ENCODE measurements at regions not wholly inside any gene's neighbourhood (a gene's known extent, or its start where the extent isn't known, plus 50 kb on each side); places are given as distances from the start of the nearest gene placed in this dataset.
"Not testable (repeated sequence)": the region's sequence is repeated elsewhere in the genome, so short reads cannot be mapped to it uniquely, and the experiment has no call there.

DNA sequence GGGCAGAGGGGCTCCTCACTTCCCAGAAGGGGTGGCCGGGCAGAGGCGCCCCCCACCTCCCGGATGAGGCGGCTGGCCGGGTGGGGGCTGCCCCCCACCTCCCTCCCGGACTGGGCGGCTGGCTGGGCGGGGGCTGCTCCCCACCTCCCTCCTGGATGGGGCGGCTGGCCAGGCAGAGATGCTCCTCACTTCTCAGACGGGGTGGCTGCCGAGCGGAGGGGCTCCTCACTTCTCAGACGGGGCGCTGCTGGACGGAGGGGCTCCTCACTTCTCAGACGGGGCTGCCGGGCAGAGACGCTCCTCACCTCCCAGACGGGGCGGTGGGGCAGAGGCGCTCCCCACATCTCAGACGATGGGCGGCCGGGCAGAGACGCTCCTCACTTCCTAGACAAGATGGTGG lies 573.3 kb downstream of the C6orf118 start:
- DNase-seq, result not testable (repeated sequence)

DNA sequence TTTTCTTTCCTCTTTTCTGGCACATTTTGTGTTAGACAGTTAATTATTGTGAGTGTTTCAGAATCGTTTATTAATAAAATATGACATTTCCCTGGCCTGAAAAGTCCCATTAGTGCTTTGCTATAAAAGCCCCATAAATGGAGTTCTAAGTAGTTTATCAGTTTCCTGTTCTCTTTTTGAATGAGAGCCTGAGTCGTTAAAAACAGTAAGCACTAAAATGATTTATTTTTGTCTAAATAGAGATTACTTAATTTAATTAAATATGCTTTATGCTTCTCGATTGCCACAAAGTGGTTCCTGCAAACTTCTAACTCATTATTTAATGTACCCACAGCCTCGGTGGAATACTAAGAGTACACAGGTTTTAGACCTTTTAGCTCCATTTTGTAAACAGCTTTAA lies 577.9 kb downstream of the C6orf118 start:
- DNase-seq, result no peak

GRCh38 chr6:164721460-164721859 lies 587.9 kb downstream of the C6orf118 start:
- no peak for DNase-seq

DNA sequence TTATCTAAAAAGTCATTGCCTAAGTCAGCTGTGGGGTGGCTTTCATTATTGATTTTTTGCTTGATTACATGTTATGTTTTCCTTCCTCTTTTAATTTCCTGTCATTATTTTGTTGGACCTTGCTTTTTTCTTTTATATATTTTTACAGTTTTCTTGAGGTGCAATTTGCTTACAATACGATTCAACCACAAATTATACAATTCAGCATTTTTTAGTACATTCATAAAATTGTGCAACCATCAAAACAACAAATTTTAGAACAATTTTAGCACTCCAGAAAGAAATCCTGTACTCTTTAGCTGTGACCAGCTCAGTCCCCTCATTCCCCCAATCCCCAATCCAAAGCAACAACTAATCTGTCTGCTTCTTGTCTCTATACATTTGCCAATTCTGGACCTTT lies 608.9 kb downstream of the C6orf118 start:
- DNase-seq, result no peak

DNA sequence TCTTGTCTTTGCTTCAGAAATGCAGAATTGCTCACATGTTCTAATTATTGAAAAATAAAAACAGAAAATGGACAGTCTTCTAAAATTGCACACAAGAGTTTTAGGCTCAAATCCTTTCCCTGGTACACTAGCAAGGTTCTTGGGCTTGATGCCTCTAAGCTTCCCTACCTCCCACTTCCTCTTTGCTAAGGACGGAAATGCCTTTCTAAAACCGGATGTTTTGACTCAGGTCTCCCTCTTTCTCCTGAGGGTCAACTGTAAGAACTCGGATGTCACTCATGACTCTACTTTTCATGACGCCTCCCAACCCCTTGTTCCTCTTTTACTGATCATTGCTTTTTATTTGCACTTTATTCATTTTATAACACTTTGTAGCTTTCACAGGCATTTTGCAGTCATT lies 613.5 kb downstream of the C6orf118 start:
- DNase-seq, result no peak

DNA sequence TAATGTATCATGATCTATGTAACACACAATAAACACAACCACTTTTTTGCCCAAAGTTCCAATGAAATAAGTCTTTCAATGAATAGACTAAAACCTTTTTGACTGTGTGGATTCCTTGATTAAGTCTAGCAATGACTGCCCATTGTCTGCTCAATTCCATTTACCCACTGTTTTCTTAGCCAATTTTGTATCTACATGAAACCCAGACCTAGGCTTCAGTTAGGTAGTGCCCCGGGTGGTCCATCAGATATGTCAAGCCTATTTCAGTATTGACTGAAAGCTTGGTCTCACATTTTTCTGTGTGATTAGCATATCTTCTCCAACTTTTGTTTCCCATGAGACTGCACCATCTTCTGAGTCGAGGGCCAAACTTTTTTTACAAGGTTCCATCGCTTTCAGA lies 615.0 kb downstream of the C6orf118 start:
- peak in 1 of 56 donors; percentile 10 for DNase-seq

- peak in 46 of 56 donors; percentile 9 to 83 (median 46) for DNase-seq
Observed at GRCh38 chr6:164693944-164694343, 615.5 kb downstream of the C6orf118 start.

- peak in 1 of 56 donors; percentile 4 for DNase-seq
Observed at GRCh38 chr6:164692772-164693510, 616.5 kb downstream of the C6orf118 start.

GRCh38 chr6:164690702-164691500 lies 618.5 kb downstream of the C6orf118 start:
- DNase-seq, result peak in 15 of 56 donors; percentile 2 to 28 (median 17)

GRCh38 chr6:164690241-164690640 lies 619.2 kb downstream of the C6orf118 start:
- peak in 11 of 56 donors; percentile 3 to 22 (median 10) for DNase-seq

- no peak for DNase-seq
Observed at GRCh38 chr6:164665328-164665727, 644.1 kb downstream of the C6orf118 start.

- DNase-seq, result no peak
Observed at GRCh38 chr6:164663634-164664033, 645.8 kb downstream of the C6orf118 start.

GRCh38 chr6:164661716-164662115 lies 647.7 kb downstream of the C6orf118 start:
- no peak for DNase-seq

- DNase-seq, result no peak
Observed at GRCh38 chr6:164660781-164661180, 648.6 kb downstream of the C6orf118 start.

- DNase-seq, result peak in 42 of 56 donors; percentile 1 to 75 (median 32)
Observed at GRCh38 chr6:164640956-164641355, 668.4 kb downstream of the C6orf118 start.

DNA sequence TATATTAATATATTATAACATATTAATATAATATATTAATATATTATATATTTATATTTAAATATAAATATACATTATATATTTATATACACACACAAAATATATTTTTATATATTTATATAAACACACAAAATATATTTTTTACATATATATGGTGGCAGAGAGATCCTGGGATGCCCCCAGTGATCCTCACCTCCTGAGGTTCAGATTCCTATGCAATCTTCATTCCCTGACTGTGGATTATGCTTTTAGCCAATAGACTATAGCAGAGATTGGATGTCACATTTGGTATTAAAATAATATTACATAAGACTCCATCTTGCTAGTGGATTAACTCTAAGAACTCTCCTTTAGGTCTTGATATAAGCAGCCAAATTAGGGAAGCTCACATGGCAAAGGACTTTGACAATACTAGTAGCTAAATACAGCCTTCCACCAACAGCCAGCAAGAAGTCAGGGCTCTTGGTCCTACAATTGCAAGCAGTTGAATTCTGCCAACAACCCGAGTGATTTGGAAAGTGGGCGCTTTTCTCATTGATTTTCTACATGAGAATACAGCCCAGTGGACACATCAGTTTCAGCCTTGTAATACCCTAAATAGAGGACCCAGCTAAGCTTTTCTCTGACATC lies 681.0 kb downstream of the C6orf118 start:
- DNase-seq, result no peak

- DNase-seq, result no peak
Observed at GRCh38 chr6:164616917-164617524, 692.4 kb downstream of the C6orf118 start.

DNA sequence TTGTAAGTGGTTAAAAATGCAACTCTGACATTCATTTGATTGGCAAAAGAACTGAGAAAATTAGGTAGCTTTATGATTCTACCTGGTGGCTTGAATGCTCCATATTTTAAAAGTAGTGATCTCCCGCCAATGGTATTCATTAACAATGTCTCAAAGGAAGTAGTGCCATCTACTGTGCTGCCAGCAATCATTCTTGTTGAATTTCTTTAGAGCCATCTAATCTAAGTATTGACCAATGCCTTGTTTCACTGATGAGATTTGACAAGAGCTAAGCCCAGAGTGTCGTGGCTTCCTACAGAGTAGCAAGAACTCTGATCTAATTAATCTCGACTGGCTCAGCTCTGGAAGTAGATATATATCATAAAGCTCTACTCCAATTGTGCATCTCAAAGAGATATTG lies 696.7 kb downstream of the C6orf118 start:
- DNase-seq, result no peak

DNA sequence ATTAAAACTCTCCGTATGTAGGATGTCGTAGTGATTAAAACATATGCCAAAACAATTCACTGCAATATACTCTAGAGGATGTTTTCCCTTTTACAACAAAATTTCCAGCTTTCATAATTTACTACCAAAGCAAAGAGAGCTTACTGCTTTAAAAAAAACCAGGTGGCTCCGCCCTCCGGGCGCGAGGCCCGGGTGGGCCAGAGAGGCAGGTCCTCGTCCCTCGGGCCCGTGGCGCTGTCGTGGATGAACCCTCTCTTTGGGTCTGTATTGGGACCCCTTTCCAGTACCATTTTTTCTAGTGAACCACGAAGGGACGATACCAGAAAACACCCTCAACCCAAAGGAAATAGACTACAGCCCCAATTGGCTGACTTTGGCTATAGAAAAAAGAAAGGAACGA lies 698.5 kb downstream of the C6orf118 start:
- not testable (repeated sequence) for DNase-seq

DNA sequence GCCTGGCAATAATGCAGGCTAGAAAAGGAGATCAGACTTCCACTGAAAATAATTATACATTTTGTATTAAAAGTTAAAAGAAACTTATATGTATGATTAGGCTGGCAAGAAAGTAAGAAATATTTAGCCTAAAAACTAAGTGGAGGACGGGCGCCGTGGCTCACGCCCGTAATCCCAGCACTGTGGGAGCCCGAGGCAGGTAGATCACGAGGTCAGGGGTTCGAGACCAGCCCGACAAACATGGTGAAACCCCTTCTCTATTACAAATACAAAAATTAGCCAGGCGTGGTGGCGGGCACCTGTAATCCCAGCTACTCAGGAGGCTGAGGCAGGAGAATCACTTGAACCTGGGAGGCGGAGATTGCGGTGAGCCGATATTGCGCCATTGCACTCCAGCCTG lies 707.0 kb downstream of the C6orf118 start:
- DNase-seq, result not testable (repeated sequence)

DNA sequence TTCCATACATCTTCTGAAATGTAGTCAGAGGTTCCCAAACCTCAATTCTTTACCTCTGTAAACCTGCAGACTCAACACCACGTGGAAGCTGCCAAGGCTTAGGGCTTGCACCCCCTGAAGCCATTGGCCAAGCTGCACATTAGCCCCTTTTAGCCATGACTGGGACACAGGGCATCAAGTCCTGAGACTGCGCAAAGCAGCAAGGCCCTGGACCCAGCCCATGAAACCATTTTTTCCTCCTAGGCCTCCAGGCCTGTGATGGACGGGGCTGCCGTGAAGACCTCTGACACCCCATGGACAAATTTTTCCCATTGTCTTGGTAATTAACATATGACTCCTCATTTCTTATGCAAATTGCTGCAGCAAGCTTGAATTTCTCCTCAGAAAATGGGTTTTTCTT lies 727.8 kb downstream of the C6orf118 start:
- DNase-seq, result no peak

- DNase-seq, result no peak
Observed at GRCh38 chr6:164579035-164579434, 730.4 kb downstream of the C6orf118 start.

Measured in nucleus accumbens (tissue), 56 donors.